GM19035 (cell line): ENCODE measurements at regions not wholly inside any gene's neighbourhood (a gene's known extent, or its start where the extent isn't known, plus 50 kb on each side); places are given as distances from the start of the nearest gene placed in this dataset.

Experiments
- ATAC-seq: cut with Tn5 transposase; IDR thresholded peaks from one replicate; pipeline ENCODE4 v1.9.1; 2021; ENCODE audit not compliant: unreplicated experiment

DNA sequence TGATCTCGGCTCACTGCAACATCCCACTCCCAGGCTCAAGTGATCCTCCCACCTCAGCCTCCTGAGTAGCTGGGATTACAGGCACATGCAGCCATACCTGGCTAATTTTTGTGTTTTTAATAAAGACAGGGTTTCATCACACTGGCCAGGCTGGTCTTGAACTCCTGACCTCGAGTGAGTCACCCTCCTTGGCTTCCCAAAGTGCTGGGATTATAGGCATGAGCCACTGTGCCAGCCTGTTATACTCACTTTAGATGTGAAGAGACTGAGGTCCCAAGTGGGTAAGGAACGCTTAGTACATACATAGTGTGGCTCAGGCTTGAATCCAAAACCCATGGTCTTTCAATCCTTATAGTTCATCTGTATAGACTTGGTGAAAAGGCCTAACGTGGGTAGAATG is 63.7 kb upstream of the EPS8L3 start:
- ATAC-seq: no peak

DNA sequence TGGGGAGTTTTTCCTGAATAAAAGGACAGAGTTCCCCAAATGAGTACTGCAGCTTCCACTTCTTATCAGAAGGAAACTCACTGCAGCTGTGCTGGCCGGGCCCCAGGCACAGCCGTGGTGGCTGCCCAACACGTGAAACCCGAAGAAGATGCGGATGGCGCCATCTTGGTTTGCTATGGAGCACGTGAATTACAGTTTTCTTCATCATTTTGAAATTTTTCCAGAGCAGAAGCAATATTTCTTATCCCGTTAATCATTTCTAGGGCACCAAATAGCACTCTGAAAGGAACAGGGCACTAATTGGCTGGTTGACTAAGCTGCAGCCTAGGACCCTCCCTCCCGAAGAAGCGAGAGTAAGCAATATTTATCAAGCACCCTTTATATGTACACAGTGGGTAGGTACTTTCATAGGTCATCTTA is 63.2 kb upstream of the EPS8L3 start:
- ATAC-seq: no peak

GRCh38 chr1:109826446-109826845 is 62.7 kb upstream of the EPS8L3 start:
- no peak for ATAC-seq

DNA sequence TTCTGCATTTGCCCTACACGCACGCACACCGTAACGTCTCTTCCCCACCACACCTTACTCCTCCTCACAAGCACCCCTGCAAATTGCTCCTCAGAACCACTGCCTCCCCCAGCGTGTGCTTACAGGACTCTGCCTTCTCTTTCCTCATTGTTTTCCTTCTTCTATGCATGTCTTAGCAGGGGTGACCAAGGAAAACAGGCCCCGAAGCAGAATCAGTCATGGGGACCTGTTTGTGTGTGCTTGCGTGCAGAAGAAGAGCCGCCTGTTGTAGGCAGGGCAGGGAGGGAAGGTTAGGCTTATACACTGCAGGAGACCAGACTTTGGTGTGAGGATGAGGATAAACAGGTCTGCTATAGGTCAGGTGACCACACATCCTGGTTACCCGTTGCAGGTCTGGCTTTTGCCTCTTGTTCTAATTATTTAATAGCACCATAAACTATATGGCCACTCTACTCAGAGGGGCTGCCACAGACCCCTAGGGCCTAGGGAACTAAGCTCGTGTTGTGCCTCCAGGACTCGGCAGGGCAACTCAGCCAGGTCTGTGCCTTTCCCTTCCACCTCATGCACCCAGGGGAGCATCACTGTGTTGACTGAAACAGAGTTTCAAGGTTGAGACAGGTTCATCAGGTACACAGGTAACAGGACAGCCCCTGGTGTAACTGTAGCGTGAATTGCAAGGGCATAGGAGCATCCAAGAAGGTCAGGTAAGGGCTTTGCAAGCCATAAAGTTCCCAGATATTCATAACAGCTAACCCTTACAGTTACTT is 60.8 kb upstream of the EPS8L3 start:
- ATAC-seq: no peak

- ATAC-seq: no peak
These were observed 60.0 kb upstream of the EPS8L3 start for GRCh38 chr1:109823543-109824348.

GRCh38 chr1:109822749-109823542 is 59.2 kb upstream of the EPS8L3 start:
- no peak for ATAC-seq

DNA sequence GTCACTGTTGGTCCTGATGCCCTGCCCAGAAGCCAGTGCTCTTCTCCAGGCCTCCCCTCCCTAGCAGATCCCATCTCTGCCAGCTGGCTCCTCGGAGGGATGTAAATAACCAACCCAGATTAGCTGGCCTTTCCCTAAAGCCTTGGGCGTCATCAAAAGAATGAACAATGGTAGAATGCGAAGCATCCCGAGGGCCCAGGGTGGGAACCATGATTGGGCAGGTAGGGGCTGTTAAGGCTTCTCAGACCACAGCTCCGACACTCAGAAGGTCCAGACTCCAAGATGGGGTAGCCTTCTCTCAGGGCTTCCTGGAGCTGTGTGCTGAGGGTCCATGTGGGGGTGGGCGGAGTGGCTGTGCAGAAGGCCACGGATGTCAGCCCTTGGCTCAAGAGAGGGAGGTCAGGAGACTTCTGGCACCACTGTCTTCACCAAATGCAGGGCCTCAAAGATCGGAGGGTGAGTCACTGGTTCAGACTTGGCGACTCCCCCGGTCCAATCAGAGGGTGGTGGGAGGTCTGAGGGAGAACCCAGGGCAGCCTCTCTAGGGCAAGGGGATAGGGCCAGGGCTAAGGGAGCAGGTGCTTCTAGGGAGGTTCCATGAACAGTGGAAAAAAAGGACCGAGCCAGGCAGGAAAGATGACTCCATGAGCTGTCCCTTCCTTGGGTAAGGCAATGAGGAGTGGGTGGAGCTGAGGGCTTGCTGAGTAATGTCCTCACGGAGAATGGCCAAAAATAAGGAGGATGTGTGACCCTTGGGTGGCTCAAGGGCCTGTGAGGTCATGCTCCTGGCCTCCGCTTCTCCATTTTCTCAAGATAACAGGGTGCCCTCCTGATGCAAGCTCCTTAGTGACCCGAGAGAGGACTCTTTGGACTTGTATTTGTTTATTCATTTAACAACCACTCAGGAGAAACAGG is 58.4 kb upstream of the EPS8L3 start:
- ATAC-seq: no peak

- ATAC-seq: no peak
These were observed 57.5 kb upstream of the EPS8L3 start for GRCh38 chr1:109821221-109821669.

DNA sequence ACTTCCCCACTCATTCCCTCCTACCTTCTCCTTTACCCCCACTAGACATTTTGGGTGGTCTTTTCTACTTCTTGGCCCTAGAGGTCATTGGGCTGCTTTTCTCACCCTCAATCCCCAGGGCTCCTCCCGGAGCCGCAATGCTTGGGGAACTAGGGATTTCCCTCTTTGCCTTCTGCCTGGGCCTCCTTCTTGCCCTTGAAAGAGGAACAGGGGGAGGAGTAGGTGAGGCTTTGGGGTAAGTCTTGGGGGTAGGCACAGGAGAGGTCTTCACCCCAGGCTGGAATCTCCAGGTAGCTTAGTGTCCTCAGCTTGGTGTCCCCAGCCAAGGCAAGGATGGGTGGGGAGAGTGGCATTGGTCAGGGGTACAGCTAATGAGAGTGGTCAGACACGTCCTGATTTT is 56.2 kb upstream of the EPS8L3 start:
- ATAC-seq: no peak

DNA sequence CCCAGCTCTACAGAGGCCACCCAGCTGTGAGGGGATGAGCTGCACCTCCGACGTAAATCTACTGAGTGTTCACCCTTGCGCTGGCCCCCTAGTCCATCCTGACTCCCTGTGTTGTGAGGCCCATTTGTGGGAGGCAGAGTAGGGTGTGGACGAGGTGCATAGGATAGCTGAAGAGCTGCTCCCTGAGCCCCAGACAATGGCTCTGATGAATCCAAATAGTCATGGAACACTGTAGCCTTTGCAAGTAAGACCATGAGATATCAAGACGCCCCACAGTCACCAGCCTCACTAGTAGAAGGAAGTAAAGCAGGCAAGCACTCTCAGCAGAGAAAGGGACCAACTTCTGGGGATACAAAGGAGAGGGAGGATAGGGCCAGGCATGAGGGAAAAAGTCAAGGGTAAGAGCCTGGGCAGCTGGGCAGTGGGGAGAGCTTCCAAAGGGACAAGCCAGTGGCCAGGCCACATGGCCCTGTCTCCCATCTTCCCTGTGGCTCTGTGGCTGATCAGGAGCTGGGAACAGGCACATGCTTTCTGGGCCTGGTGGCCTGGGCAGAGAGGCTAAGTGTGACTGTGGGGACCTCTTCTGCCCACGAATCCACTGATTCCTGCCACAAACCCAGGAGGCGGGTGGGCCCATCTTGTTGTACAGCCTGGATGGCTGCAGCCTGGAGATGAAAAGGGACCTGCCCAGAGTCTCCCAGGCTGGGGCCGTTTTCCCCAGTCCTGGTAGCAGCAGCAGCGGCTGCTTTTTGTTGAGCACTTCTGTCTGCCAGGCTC is 55.5 kb upstream of the EPS8L3 start:
- ATAC-seq: no peak

DNA sequence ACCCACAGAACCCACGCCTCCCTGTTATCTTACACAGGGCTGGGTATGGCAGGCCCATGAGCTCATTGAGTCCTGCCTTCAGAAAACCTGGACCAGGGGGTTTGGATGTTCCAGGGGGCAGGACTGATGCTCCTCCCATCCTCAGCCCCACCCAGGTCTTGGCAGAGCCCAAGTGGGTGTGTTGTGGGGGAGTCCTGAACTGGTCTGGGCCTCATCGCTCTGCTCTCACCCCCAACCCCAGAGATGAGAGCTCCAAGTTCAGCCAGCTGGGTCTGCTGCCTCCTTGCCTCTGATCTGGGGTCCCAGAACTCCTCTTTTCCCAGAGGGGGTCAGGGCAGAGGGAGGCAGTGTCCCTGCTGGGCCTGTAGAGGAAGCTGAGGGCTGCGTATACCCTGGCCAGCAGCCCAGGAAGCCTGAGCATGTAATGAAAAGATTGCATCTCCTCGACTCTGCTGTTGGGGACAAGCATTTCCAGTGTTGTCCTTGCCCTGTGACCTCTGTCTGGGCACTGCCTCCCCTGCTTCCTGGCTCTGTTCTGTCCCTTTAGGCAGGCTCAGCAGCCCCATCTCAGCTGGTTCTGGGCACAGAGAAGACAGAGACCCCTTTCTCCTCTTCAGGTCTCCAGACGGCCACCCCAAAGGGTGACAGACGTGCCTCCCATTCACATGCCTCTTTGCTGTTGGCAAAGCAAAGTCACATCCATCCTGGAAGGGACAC is 54.7 kb upstream of the EPS8L3 start:
- ATAC-seq: no peak

DNA sequence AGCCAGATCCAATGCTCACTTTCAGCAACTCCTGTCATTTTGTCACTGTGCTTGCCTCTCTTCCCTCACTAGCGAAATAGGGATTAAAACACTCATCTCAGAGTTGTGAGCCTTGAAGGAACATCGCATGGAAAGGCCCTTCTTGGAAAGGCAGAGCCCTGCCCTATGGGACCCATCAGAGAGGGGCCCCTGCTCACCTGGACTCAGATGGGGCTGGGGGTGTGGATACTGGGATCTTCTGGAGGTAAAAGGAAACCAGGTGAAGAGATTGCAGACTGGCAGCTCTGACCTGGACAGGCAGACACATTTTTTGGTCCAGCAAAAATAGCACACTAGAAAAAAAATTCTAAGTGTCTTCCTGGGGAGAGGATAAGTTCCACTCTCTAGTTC is 54.2 kb upstream of the EPS8L3 start:
- ATAC-seq: no peak

DNA sequence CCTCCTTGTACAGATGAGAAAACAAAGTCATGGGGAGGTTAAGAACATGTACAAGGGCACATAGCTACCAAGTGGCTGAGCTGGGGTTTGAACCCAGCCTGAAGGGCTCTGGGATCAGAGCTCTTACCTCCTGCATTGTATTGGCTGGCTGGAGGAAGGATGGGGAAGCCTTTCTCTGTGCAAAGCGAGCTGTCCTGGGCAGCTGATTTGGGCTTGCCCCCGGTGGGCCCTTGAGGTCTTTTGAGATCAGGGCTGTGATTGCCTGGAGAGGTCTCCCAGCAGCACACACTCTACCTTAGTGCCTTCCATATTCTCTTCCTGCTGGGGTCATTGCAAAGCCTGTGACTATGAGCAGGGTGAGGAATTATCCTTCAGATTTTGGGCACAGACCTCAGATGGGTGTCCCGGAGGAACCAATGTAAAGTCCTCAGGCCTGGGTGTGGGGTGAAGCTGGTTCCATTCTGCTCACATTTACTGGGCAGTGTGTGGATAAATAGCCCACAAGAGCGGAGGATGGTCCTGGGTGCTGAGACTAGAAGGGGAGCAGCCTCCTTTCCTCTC is 53.3 kb upstream of the EPS8L3 start:
- ATAC-seq: no peak

DNA sequence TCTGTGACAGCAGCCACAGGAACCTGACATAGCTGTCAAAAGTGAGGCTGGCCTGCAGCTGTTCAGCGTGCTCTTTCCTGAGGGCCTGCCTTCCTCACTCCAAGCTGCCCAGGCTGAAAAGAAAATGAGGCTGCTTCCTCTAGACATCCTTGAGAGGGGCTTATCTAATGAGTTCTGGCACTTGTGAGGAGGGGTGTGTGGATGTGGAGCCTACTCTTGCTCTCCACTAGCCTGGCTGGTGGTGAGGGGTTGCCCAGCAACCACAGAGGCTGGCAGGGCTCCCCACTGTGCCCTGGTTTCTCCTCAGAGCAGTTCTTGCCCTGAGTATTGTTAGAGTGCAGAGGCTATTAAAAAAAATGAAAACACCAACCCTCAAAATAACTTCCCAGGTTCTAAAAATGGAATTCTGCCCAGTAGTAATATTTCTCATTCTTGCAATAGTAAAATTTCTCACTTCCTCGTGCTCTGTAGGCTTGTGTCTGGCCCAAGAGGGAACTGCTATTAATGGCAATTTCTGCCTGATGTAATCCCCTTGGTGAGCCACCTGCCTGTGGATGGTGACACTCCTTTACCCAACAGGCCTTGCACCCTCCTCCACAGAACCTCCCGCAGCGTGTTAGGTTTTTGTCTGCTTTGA is 52.6 kb upstream of the EPS8L3 start:
- ATAC-seq: peak; percentile 86

- ATAC-seq: no peak
These were observed 52.1 kb upstream of the EPS8L3 start for GRCh38 chr1:109815809-109816174.

- no peak for ATAC-seq
These were observed 51.5 kb upstream of the EPS8L3 start for GRCh38 chr1:109814993-109815786.

GRCh38 chr1:109814223-109814622 is 50.5 kb upstream of the EPS8L3 start:
- ATAC-seq: no peak
